ENCODE measurements at regions not wholly inside any gene's neighbourhood (a gene's known extent, or its start where the extent isn't known, plus 50 kb on each side); places are given as distances from the start of the nearest gene placed in this dataset.

- no peaks in the 10 kb centered on the region; the same call in 1 of the 2 replicates for H3K36me3 Mint-ChIP-seq (ENCODE audit: low read depth)
- no peaks in the 10 kb centered on the region for H3K4me1 Mint-ChIP-seq (ENCODE audit: low read depth)
- peaks cover 4% of the 10 kb centered on the region; the same call in 1 of the 2 replicates for H3K27me3 Mint-ChIP-seq (ENCODE audit: insufficient read depth)
- no peak overlapping the region for H3K27ac Mint-ChIP-seq
- no peak overlapping the region for H3K4me3 Mint-ChIP-seq
- DNase-seq, result no peak
- peaks cover 44% of the 10 kb centered on the region for H3K9me3 Mint-ChIP-seq
- no peak for TF ChIP-seq CTCF (IDR thresholded peaks at IDR 0.05)
Measured at GRCh38 chr9:1411826-1412225, 361.7 kb downstream of the DMRT2 start.

- TF ChIP-seq CTCF (IDR thresholded peaks at IDR 0.05), result no peak
Measured at GRCh38 chr9:1414711-1415131, 364.6 kb downstream of the DMRT2 start.

GRCh38 chr9:1415146-1415545 is 365.0 kb downstream of the DMRT2 start:
- TF ChIP-seq CTCF (IDR thresholded peaks at IDR 0.05), result no peak
- DNase-seq, result no peak
- Mint-ChIP-seq H3K36me3 (ENCODE audit: low read depth) (no peaks in the 10 kb centered on the region; the same call in 1 of the 2 replicates), H3K9me3 (peaks cover 40% of the 10 kb centered on the region), H3K4me3 (no peak overlapping the region), H3K4me1 (ENCODE audit: low read depth) (no peaks in the 10 kb centered on the region), H3K27ac (no peak overlapping the region), H3K27me3 (ENCODE audit: insufficient read depth) (peaks cover 4% of the 10 kb centered on the region; the same call in 1 of the 2 replicates)

More at GRCh38 chr9:1414711-1415131, 364.6 kb downstream of the DMRT2 start:
- H3K27me3 Mint-ChIP-seq (ENCODE audit: insufficient read depth), result peaks cover 4% of the 10 kb centered on the region; the same call in 1 of the 2 replicates
- no peak for DNase-seq
- H3K27ac Mint-ChIP-seq, result no peak overlapping the region
- no peaks in the 10 kb centered on the region; the same call in 1 of the 2 replicates for H3K36me3 Mint-ChIP-seq (ENCODE audit: low read depth)
- H3K9me3 Mint-ChIP-seq, result peaks cover 42% of the 10 kb centered on the region
- H3K4me1 Mint-ChIP-seq (ENCODE audit: low read depth), result no peaks in the 10 kb centered on the region
- H3K4me3 Mint-ChIP-seq, result no peak overlapping the region

- H3K4me3 Mint-ChIP-seq, result no peak overlapping the region
- no peak overlapping the region for H3K27ac Mint-ChIP-seq
- no peaks in the 10 kb centered on the region for H3K4me1 Mint-ChIP-seq (ENCODE audit: low read depth)
- H3K27me3 Mint-ChIP-seq (ENCODE audit: insufficient read depth), result peaks cover 4% of the 10 kb centered on the region; the same call in 1 of the 2 replicates
- no peak for DNase-seq
- H3K36me3 Mint-ChIP-seq (ENCODE audit: low read depth), result no peaks in the 10 kb centered on the region; the same call in 1 of the 2 replicates
- no peak for TF ChIP-seq CTCF (IDR thresholded peaks at IDR 0.05)
- H3K9me3 Mint-ChIP-seq, result peaks cover 29% of the 10 kb centered on the region
Measured at GRCh38 chr9:1416261-1416660, 366.1 kb downstream of the DMRT2 start.

GRCh38 chr9:1421436-1421835 is 371.3 kb downstream of the DMRT2 start:
- H3K4me1 Mint-ChIP-seq (ENCODE audit: low read depth), result no peaks in the 10 kb centered on the region
- 0 out of 2 replicates have a peak, but pooled peaks cover 4% of the 10 kb centered on the region for H3K36me3 Mint-ChIP-seq (ENCODE audit: low read depth)
- H3K27ac Mint-ChIP-seq, result no peak overlapping the region
- peaks cover 23% of the 10 kb centered on the region for H3K9me3 Mint-ChIP-seq
- DNase-seq, result no peak
- peaks cover 2% of the 10 kb centered on the region; the same call in 1 of the 2 replicates for H3K27me3 Mint-ChIP-seq (ENCODE audit: insufficient read depth)
- no peak for TF ChIP-seq CTCF (IDR thresholded peaks at IDR 0.05)
- no peak overlapping the region for H3K4me3 Mint-ChIP-seq
